Panc1 (cell line): ENCODE measurements at regions not wholly inside any gene's neighbourhood (a gene's known extent, or its start where the extent isn't known, plus 50 kb on each side); places are given as distances from the start of the nearest gene placed in this dataset.

Experiments
- CTCF ChIP-seq: fragments of 450-650 bp; IDR thresholded peaks from 2 replicates; pipeline ENCODE4 v1.5.1; 2017; ENCODE audit warnings: mild to moderate bottlenecking
- POLR2AphosphoS5 ChIP-seq: IDR thresholded peaks from 2 replicates; pipeline ENCODE4 v1.6.1; 2012; ENCODE audit warnings: mild to moderate bottlenecking, low read depth, low read length, moderate library complexity
- SIN3A ChIP-seq: IDR thresholded peaks from 2 replicates; pipeline ENCODE4 v1.6.1; 2012; ENCODE audit warnings: low read depth, mild to moderate bottlenecking, low read length, moderate library complexity, borderline replicate concordance; ENCODE audit not compliant: insufficient read depth
- TF ChIP-seq, protein P1 (sequence below), 2 experiments: IDR thresholded peaks; 2 replicates each; pipeline ENCODE4 v1.6.1; 2011 to 2012; ENCODE audit warnings: low read depth in 2 of 2, control low read depth in 1 of 2, low read length in 1 of 2, mild to moderate bottlenecking in 1 of 2, moderate library complexity in 1 of 2; ENCODE audit not compliant: insufficient read depth in 1 of 2

- TF ChIP-seq CTCF (no peak), SIN3A (no peak), POLR2AphosphoS5 (no peak)
- TF ChIP-seq, protein P1, sequence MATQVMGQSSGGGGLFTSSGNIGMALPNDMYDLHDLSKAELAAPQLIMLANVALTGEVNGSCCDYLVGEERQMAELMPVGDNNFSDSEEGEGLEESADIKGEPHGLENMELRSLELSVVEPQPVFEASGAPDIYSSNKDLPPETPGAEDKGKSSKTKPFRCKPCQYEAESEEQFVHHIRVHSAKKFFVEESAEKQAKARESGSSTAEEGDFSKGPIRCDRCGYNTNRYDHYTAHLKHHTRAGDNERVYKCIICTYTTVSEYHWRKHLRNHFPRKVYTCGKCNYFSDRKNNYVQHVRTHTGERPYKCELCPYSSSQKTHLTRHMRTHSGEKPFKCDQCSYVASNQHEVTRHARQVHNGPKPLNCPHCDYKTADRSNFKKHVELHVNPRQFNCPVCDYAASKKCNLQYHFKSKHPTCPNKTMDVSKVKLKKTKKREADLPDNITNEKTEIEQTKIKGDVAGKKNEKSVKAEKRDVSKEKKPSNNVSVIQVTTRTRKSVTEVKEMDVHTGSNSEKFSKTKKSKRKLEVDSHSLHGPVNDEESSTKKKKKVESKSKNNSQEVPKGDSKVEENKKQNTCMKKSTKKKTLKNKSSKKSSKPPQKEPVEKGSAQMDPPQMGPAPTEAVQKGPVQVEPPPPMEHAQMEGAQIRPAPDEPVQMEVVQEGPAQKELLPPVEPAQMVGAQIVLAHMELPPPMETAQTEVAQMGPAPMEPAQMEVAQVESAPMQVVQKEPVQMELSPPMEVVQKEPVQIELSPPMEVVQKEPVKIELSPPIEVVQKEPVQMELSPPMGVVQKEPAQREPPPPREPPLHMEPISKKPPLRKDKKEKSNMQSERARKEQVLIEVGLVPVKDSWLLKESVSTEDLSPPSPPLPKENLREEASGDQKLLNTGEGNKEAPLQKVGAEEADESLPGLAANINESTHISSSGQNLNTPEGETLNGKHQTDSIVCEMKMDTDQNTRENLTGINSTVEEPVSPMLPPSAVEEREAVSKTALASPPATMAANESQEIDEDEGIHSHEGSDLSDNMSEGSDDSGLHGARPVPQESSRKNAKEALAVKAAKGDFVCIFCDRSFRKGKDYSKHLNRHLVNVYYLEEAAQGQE (IDR thresholded peaks at IDR 0.05; ENCODE audit: insufficient read depth in 1 of 2, low read depth in 2 of 2, low read length in 1 of 2): no peak
Observed at GRCh38 chr7:123341102-123341501, 141.3 kb upstream of the SLC13A1 start.
